ENCODE measurements at regions not wholly inside any gene's neighbourhood (a gene's known extent, or its start where the extent isn't known, plus 50 kb on each side); places are given as distances from the start of the nearest gene placed in this dataset.

- TF ChIP-seq CHD7 (IDR thresholded peaks at IDR 0.05; ENCODE audit: insufficient replicate concordance, low read length): no peak
- no peak for TF ChIP-seq ASH2L (IDR thresholded peaks at IDR 0.05; ENCODE audit: low read length)
- no peak for TF ChIP-seq CTCF (IDR thresholded peaks at IDR 0.05; ENCODE audit: control extremely low read depth in 1 of 3, insufficient read depth in 1 of 3, low read depth in 1 of 3, low read length in 3 of 3)
- TF ChIP-seq SIRT6 (IDR thresholded peaks at IDR 0.05; ENCODE audit: low read length): no peak
- no peak for TF ChIP-seq USF2 (IDR thresholded peaks at IDR 0.05; ENCODE audit: low read length)
- TF ChIP-seq YY1 (IDR thresholded peaks at IDR 0.05; ENCODE audit: low read depth, low read length): no peak
Observed at GRCh38 chr5:58265246-58265930, 194.5 kb downstream of the PLK2 start (continued).

Data from H1 (cell line).